ENCODE measurements at regions not wholly inside any gene's neighbourhood (a gene's known extent, or its start where the extent isn't known, plus 50 kb on each side); places are given as distances from the start of the nearest gene placed in this dataset.

DNA sequence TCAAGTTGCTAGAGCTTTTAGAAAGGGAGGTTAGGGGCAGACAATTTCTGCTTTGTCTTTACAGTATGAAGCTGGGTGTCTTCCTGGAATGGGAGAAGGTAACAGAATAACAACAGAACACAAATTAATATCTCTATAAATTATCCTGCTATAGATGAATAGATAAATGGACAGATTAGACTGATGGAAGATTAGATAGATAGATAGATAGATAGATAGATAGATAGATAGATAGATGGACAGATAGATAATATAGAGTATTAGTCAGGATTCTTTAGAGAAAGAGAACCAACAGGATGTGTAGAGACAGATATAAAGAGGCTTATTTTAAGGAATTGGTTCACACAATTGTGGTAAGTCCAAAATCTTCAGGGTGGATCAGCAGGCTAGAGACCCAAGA is 302.2 kb downstream of the BCL11A start:
- intact Hi-C loops (cut with micrococcal nuclease; ENCODE audit: unreplicated experiment) = no loop called here
- H2AFZ ChIP-seq (ENCODE audit: control insufficient read depth, low read depth, low read length) = no peak overlapping the region
- no peak for DNase-seq (ENCODE audit: low read depth, low spot score)
- H3K4me2 ChIP-seq (ENCODE audit: control insufficient read depth, insufficient read depth) = no peak overlapping the region
- H3K9me3 ChIP-seq (replicated peaks; ENCODE audit: control insufficient read depth, insufficient read depth, low read length) = no peaks in the 10 kb centered on the region
- H3K36me3 ChIP-seq (ENCODE audit: control insufficient read depth in 2 of 2, insufficient read depth in 2 of 2, low read length in 1 of 2) = no peaks in the 10 kb centered on the region
- H3K4me1 ChIP-seq (ENCODE audit: control insufficient read depth, insufficient read depth, low read length) = no peaks in the 10 kb centered on the region
- ATAC-seq = no peak
- FAIRE-seq = no peak
- H4K20me1 ChIP-seq (ENCODE audit: control insufficient read depth, insufficient read depth) = no peaks in the 10 kb centered on the region
- no peak overlapping the region for H3K9ac ChIP-seq (ENCODE audit: control insufficient read depth, insufficient read depth, low read length)
- RAD21 ChIA-PET (ENCODE audit: unreplicated experiment) = no interaction called here
- TF ChIP-seq, protein P1, sequence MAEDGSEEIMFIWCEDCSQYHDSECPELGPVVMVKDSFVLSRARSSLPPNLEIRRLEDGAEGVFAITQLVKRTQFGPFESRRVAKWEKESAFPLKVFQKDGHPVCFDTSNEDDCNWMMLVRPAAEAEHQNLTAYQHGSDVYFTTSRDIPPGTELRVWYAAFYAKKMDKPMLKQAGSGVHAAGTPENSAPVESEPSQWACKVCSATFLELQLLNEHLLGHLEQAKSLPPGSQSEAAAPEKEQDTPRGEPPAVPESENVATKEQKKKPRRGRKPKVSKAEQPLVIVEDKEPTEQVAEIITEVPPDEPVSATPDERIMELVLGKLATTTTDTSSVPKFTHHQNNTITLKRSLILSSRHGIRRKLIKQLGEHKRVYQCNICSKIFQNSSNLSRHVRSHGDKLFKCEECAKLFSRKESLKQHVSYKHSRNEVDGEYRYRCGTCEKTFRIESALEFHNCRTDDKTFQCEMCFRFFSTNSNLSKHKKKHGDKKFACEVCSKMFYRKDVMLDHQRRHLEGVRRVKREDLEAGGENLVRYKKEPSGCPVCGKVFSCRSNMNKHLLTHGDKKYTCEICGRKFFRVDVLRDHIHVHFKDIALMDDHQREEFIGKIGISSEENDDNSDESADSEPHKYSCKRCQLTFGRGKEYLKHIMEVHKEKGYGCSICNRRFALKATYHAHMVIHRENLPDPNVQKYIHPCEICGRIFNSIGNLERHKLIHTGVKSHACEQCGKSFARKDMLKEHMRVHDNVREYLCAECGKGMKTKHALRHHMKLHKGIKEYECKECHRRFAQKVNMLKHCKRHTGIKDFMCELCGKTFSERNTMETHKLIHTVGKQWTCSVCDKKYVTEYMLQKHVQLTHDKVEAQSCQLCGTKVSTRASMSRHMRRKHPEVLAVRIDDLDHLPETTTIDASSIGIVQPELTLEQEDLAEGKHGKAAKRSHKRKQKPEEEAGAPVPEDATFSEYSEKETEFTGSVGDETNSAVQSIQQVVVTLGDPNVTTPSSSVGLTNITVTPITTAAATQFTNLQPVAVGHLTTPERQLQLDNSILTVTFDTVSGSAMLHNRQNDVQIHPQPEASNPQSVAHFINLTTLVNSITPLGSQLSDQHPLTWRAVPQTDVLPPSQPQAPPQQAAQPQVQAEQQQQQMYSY (CRISPR knock-in tag; IDR thresholded peaks at IDR 0.05) = no peak
- TF ChIP-seq SRF (IDR thresholded peaks at IDR 0.05; ENCODE audit: low read depth in 2 of 2, low read length in 2 of 2) = no peak
- no peak for TF ChIP-seq CREB1 (IDR thresholded peaks at IDR 0.05; ENCODE audit: low read depth)
- TF ChIP-seq SMARCA5 (IDR thresholded peaks at IDR 0.05) = no peak
- TF ChIP-seq ZBTB4 (CRISPR knock-in tag; IDR thresholded peaks at IDR 0.05) = no peak
- TF ChIP-seq, protein P2, sequence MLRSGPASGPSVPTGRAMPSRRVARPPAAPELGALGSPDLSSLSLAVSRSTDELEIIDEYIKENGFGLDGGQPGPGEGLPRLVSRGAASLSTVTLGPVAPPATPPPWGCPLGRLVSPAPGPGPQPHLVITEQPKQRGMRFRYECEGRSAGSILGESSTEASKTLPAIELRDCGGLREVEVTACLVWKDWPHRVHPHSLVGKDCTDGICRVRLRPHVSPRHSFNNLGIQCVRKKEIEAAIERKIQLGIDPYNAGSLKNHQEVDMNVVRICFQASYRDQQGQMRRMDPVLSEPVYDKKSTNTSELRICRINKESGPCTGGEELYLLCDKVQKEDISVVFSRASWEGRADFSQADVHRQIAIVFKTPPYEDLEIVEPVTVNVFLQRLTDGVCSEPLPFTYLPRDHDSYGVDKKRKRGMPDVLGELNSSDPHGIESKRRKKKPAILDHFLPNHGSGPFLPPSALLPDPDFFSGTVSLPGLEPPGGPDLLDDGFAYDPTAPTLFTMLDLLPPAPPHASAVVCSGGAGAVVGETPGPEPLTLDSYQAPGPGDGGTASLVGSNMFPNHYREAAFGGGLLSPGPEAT (IDR thresholded peaks at IDR 0.05; ENCODE audit: low read depth) = no peak
- no peak for TF ChIP-seq TCF3 (IDR thresholded peaks at IDR 0.05; ENCODE audit: borderline replicate concordance, insufficient read depth, low read depth, low read length)
- no peak for TF ChIP-seq ZBTB11 (CRISPR knock-in tag; IDR thresholded peaks at IDR 0.05)
- no peak for TF ChIP-seq WRNIP1 (IDR thresholded peaks at IDR 0.05; ENCODE audit: borderline replicate concordance, low read depth, low read length)
- no peak for TF ChIP-seq ATF3 (IDR thresholded peaks at IDR 0.05; ENCODE audit: borderline replicate concordance, extremely low read depth, low read depth, low read length)
- no peak for TF ChIP-seq USF2 (IDR thresholded peaks at IDR 0.05; ENCODE audit: borderline replicate concordance, low read depth, low read length)
- POLR2A ChIA-PET = no interaction called here
- CTCF ChIA-PET = no interaction called here
- SMC1A ChIA-PET (ENCODE audit: uncharacterized antibody, unreplicated experiment) = no interaction called here
- no TSS peak for BruUV-seq (replicated peaks)
- H3K27me3 ChIP-seq (replicated peaks in 1 of 2; ENCODE audit: control insufficient read depth in 2 of 2, insufficient read depth in 2 of 2, low read length in 1 of 2) = no peaks in the 10 kb centered on the region
- no peak overlapping the region for H3K4me3 ChIP-seq
- no peaks in the 10 kb centered on the region for H3K79me2 ChIP-seq (ENCODE audit: control insufficient read depth, insufficient read depth, low read length)
- in situ Hi-C loops (cut with MboI) = no loop called here
- H3K27ac ChIP-seq (ENCODE audit: control insufficient read depth, insufficient read depth) = no peak overlapping the region

All from GM12878 (cell line).